Gastrocnemius medialis (tissue), 4 donors: ENCODE measurements at regions not wholly inside any gene's neighbourhood (a gene's known extent, or its start where the extent isn't known, plus 50 kb on each side); places are given as distances from the start of the nearest gene placed in this dataset.

Experiments
- POLR2A ChIP-seq, 2 donors: fragments of 450-650 bp; IDR thresholded peaks; one replicate each; pipeline ENCODE4 v1.6.1; 2017; ENCODE audit warnings: antibody characterized with exemption in 2 of 2, mild to moderate bottlenecking in 2 of 2, moderate library complexity in 2 of 2
- TF ChIP-seq, protein P1 (sequence below), 5 experiments: fragments of 450-650 bp in 3 of 5; fragments of 200-600 bp in 2 of 5; sonication (generic) in 2 of 5; IDR thresholded peaks in 4 of 5; conservative IDR thresholded peaks in 1 of 5; 1 replicate in 4 of 5; 2 replicates in 1 of 5; pipeline ENCODE4 v1.5.1; 2016 to 2019; ENCODE audit warnings: antibody characterized with exemption in 5 of 5, mild to moderate bottlenecking in 3 of 5, moderate library complexity in 3 of 5

DNA sequence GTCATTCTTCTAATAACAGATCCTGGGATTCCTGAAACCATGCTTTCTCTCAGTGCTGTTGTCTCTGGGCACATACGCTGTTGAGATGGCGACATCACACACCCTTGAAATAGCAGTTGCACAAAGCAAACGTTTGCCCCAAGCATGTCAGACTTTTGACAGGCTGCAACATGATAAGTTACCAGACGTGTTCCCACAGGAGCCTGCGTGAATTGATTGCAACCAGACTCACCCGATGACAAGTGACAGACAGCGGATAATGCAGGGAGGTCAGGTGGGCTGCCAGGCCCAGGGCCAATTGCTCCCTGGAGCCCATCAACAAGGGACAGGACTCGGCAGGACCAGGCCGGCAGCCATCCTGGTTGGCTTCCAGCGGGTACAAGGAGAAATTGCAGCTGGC is 310.9 kb downstream of the SIPA1L2 start:
- TF ChIP-seq, protein P1, sequence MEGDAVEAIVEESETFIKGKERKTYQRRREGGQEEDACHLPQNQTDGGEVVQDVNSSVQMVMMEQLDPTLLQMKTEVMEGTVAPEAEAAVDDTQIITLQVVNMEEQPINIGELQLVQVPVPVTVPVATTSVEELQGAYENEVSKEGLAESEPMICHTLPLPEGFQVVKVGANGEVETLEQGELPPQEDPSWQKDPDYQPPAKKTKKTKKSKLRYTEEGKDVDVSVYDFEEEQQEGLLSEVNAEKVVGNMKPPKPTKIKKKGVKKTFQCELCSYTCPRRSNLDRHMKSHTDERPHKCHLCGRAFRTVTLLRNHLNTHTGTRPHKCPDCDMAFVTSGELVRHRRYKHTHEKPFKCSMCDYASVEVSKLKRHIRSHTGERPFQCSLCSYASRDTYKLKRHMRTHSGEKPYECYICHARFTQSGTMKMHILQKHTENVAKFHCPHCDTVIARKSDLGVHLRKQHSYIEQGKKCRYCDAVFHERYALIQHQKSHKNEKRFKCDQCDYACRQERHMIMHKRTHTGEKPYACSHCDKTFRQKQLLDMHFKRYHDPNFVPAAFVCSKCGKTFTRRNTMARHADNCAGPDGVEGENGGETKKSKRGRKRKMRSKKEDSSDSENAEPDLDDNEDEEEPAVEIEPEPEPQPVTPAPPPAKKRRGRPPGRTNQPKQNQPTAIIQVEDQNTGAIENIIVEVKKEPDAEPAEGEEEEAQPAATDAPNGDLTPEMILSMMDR (IDR thresholded peaks at IDR 0.05 in 4 of 5, conservative IDR thresholded peaks at IDR 0.05 in 1 of 5), result no peak
- TF ChIP-seq POLR2A (IDR thresholded peaks at IDR 0.05), result no peak
